Testis (tissue), 2 donors: ENCODE measurements at regions not wholly inside any gene's neighbourhood (a gene's known extent, or its start where the extent isn't known, plus 50 kb on each side); places are given as distances from the start of the nearest gene placed in this dataset.

Experiments
- DNase-seq: peaks from one replicate; pipeline ENCODE4 v3.0.0-alpha.2; 2019
- H3K27ac ChIP-seq, 2 donors: fragments of 200-600 bp; sonication (generic); one replicate each; pipeline ENCODE4 v1.5.1; 2019
- H3K27me3 ChIP-seq: fragments of 200-600 bp; sonication (generic); one replicate; pipeline ENCODE4 v1.5.1; 2019
- H3K36me3 ChIP-seq: fragments of 200-600 bp; sonication (generic); one replicate; pipeline ENCODE4 v1.5.1; 2017; ENCODE audit warnings: low read depth; ENCODE audit errors: missing control alignments
- H3K4me1 ChIP-seq: fragments of 200-600 bp; sonication (generic); one replicate; pipeline ENCODE4 v1.5.1; 2019
- H3K4me3 ChIP-seq, 2 donors: fragments of 200-600 bp; sonication (generic); one replicate each; pipeline ENCODE4 v1.5.1; 2017 to 2019
- H3K9me3 ChIP-seq: fragments of 200-600 bp; sonication (generic); one replicate; pipeline ENCODE4 v1.5.1; 2017
- POLR2A ChIP-seq: fragments of 450-650 bp; IDR thresholded peaks from one replicate; pipeline ENCODE4 v1.6.1; 2017; ENCODE audit warnings: antibody characterized with exemption, mild to moderate bottlenecking, moderate library complexity
- WGBS, 2 donors: methylation state at CpG; one replicate each; pipeline ENCODE4 v1.1.5; 2018; 5-methylcytosine and 5-hydroxymethylcytosine counted together
- intact Hi-C: fragments of 100-400 bp; cut with DNase I; formaldehyde crosslinking; loops from one replicate; pipeline ENCODE4 v1.15.1; 2023; ENCODE audit warnings: low total_unique reads
- TF ChIP-seq, protein P1 (sequence below), 3 experiments: fragments of 450-650 bp in 2 of 3; fragments of 200-600 bp in 1 of 3; sonication (generic) in 1 of 3; IDR thresholded peaks; one replicate each; pipeline ENCODE4 v1.5.1; 2016 to 2019; ENCODE audit warnings: antibody characterized with exemption in 3 of 3, mild to moderate bottlenecking in 2 of 3, moderate library complexity in 1 of 3

- Histone ChIP-seq H3K27me3 (no peaks in the 10 kb centered on the region), H3K9me3 (no peaks in the 10 kb centered on the region), H3K4me3 (no peak overlapping the region), H3K27ac (no peak overlapping the region), H3K36me3 (no peaks in the 10 kb centered on the region), H3K4me1 (no peaks in the 10 kb centered on the region)
- 94 to 96% methylated on average over 1 of the region's 1 CpG for WGBS, 2 donors
- no peak for TF ChIP-seq POLR2A
- TF ChIP-seq, protein P1, sequence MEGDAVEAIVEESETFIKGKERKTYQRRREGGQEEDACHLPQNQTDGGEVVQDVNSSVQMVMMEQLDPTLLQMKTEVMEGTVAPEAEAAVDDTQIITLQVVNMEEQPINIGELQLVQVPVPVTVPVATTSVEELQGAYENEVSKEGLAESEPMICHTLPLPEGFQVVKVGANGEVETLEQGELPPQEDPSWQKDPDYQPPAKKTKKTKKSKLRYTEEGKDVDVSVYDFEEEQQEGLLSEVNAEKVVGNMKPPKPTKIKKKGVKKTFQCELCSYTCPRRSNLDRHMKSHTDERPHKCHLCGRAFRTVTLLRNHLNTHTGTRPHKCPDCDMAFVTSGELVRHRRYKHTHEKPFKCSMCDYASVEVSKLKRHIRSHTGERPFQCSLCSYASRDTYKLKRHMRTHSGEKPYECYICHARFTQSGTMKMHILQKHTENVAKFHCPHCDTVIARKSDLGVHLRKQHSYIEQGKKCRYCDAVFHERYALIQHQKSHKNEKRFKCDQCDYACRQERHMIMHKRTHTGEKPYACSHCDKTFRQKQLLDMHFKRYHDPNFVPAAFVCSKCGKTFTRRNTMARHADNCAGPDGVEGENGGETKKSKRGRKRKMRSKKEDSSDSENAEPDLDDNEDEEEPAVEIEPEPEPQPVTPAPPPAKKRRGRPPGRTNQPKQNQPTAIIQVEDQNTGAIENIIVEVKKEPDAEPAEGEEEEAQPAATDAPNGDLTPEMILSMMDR (IDR thresholded peaks at IDR 0.05): no peak
- intact Hi-C loops: no loop called here
- no peak for DNase-seq
These were observed 276.4 kb upstream of the PLXNA2 start for GRCh38 chr1:208520438-208521099.

DNA sequence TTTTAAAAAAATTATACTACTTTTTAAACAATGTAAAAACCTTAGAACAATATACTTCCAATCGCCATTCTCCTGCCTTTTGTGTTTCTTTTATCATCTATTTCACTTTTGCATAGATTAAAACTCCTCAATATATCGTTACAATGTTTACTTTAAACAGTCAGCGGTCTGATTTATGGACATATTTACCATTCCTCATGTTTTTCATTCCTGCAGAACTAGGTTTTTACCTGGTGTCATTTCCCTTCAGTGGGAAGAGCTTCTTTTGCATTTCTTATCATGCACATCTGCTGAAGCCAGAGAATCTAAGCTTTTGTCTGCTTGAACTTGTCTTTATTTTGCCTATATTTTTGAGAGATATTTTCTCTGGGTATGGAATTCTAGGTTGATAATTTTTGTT is 277.4 kb upstream of the PLXNA2 start:
- Histone ChIP-seq H3K27ac (no peak overlapping the region), H3K4me3 (no peak overlapping the region), H3K4me1 (peaks cover under 1% of the 10 kb centered on the region), H3K9me3 (no peaks in the 10 kb centered on the region), H3K27me3 (no peaks in the 10 kb centered on the region), H3K36me3 (no peaks in the 10 kb centered on the region)
- DNase-seq: no peak
- WGBS, 2 donors: 69 to 71% methylated on average over 3 of the region's 3 CpGs
- intact Hi-C loops: no loop called here
- TF ChIP-seq, protein P1 (IDR thresholded peaks at IDR 0.05): no peak
- no peak for TF ChIP-seq POLR2A

GRCh38 chr1:208523007-208523406 is 278.8 kb upstream of the PLXNA2 start:
- H3K4me3 ChIP-seq: no peak overlapping the region
- no peaks in the 10 kb centered on the region for H3K36me3 ChIP-seq
- H3K9me3 ChIP-seq: no peaks in the 10 kb centered on the region
- no peak for DNase-seq
- H3K27me3 ChIP-seq: no peaks in the 10 kb centered on the region
- intact Hi-C loops: no loop called here
- no peak overlapping the region for H3K27ac ChIP-seq
- TF ChIP-seq, protein P1 (IDR thresholded peaks at IDR 0.05): no peak
- TF ChIP-seq POLR2A: no peak
- WGBS, 2 donors: 94% methylated on average over 5 of the region's 5 CpGs
- H3K4me1 ChIP-seq: peaks cover 7% of the 10 kb centered on the region

GRCh38 chr1:208524376-208524775 is 280.2 kb upstream of the PLXNA2 start:
- H3K4me3 ChIP-seq: no peak overlapping the region
- H3K4me1 ChIP-seq: peaks cover 10% of the 10 kb centered on the region
- H3K27ac ChIP-seq: no peak overlapping the region
- intact Hi-C loops: no loop called here
- WGBS, 2 donors: 96% methylated on average over 4 of the region's 4 CpGs
- TF ChIP-seq POLR2A: no peak
- TF ChIP-seq, protein P1 (IDR thresholded peaks at IDR 0.05): no peak
- H3K36me3 ChIP-seq: no peaks in the 10 kb centered on the region
- H3K27me3 ChIP-seq: no peaks in the 10 kb centered on the region
- H3K9me3 ChIP-seq: no peaks in the 10 kb centered on the region
- no peak for DNase-seq

- peaks cover 10% of the 10 kb centered on the region for H3K4me1 ChIP-seq
- no peak overlapping the region for H3K4me3 ChIP-seq
- no peak for DNase-seq
- 71 to 81% methylated on average over 5 of the region's 5 CpGs for WGBS, 2 donors
- H3K36me3 ChIP-seq: no peaks in the 10 kb centered on the region
- no peaks in the 10 kb centered on the region for H3K9me3 ChIP-seq
- no peak for TF ChIP-seq POLR2A
- TF ChIP-seq, protein P1 (IDR thresholded peaks at IDR 0.05): no peak
- intact Hi-C loops: no loop called here
- no peaks in the 10 kb centered on the region for H3K27me3 ChIP-seq
- no peak overlapping the region for H3K27ac ChIP-seq
These were observed 280.7 kb upstream of the PLXNA2 start for GRCh38 chr1:208524925-208525324.
